IMR-90 (cell line): ENCODE measurements at regions not wholly inside any gene's neighbourhood (a gene's known extent, or its start where the extent isn't known, plus 50 kb on each side); places are given as distances from the start of the nearest gene placed in this dataset.

Experiments used
- ATAC-seq: fragments of 200-7000 bp; cut with Tn5 transposase; 2 replicates; pipeline ENCODE4 v1.9.1; 2020; ENCODE audit warnings: low read depth, mild to moderate bottlenecking, moderate library complexity
- BruUV-seq: library from RNA; stranded (reverse); fragments of 400-500 nt; replicated peaks from 2 replicates; lab custom pipeline; 2021; lab: Mats Ljungman, UMichigan
- CTCF ChIA-PET: fragments of 300-600 bp; formaldehyde crosslinking; extraction: SDS; loops from one replicate; lab custom pipeline; 2021; ENCODE audit warnings: antibody characterized with exemption; lab: Yijun Ruan, JAX
- POLR2A ChIA-PET: fragments of 300-600 bp; sonication (Branson Sonifier 250); formaldehyde crosslinking; loops from one replicate; lab custom pipeline; 2022; ENCODE audit warnings: antibody characterized with exemption; ENCODE audit not compliant: unreplicated experiment; lab: Charles Lee
- DNase-seq: peaks from one replicate; pipeline ENCODE4 v3.0.0; 2013
- H2AFZ ChIP-seq: replicated peaks from 2 replicates; pipeline ENCODE3; 2013; ENCODE audit warnings: low read length, mild to moderate bottlenecking; ENCODE audit not compliant: poor library complexity
- H2AK5ac ChIP-seq: 2 replicates; pipeline ENCODE4 v1.6.1; 2013; ENCODE audit warnings: low read depth, low read length, inconsistent platforms
- H2AK9ac ChIP-seq: replicated peaks from 2 replicates; pipeline ENCODE3; 2013; ENCODE audit warnings: mild to moderate bottlenecking, low read depth, low read length, moderate library complexity; ENCODE audit not compliant: poor library complexity
- H2BK120ac ChIP-seq: 2 replicates; pipeline ENCODE4 v1.6.1; 2013; ENCODE audit warnings: low read depth, low read length, inconsistent platforms
- H2BK15ac ChIP-seq: 3 replicates; pipeline ENCODE4 v1.6.1; 2013; ENCODE audit warnings: low read depth, low read length, inconsistent platforms
- H2BK20ac ChIP-seq: 2 replicates; pipeline ENCODE4 v1.6.1; 2013; ENCODE audit warnings: low read depth, mild to moderate bottlenecking, inconsistent platforms, low read length, moderate library complexity
- H2BK5ac ChIP-seq: 2 replicates; pipeline ENCODE4 v1.6.1; 2013; ENCODE audit warnings: mild to moderate bottlenecking, low read depth, low read length, inconsistent platforms; ENCODE audit not compliant: poor library complexity, severe bottlenecking
- H3K14ac ChIP-seq: replicated peaks from 2 replicates; pipeline ENCODE4 v1.6.1; 2013; ENCODE audit warnings: low read depth, low read length, inconsistent platforms
- H3K18ac ChIP-seq: 2 replicates; pipeline ENCODE4 v1.6.1; 2013; ENCODE audit warnings: low read depth, low read length, control low read depth
- H3K23ac ChIP-seq: 2 replicates; pipeline ENCODE4 v1.6.1; 2013; ENCODE audit warnings: low read depth, low read length, inconsistent platforms
- H3K27ac ChIP-seq: 2 replicates; pipeline ENCODE4 v1.5.1; 2013; ENCODE audit warnings: mild to moderate bottlenecking, control low read depth, low read length; ENCODE audit not compliant: insufficient read depth
- H3K27me3 ChIP-seq: 2 replicates; pipeline ENCODE4 v1.6.1; 2013; ENCODE audit warnings: low read length; ENCODE audit not compliant: control insufficient read depth, insufficient read depth
- H3K36me3 ChIP-seq: 2 replicates; pipeline ENCODE4 v1.6.1; 2013; ENCODE audit warnings: low read length, mixed read lengths; ENCODE audit not compliant: control insufficient read depth, insufficient read depth
- H3K4ac ChIP-seq: 2 replicates; pipeline ENCODE4 v1.6.1; 2013; ENCODE audit warnings: low read depth, low read length, inconsistent platforms
- H3K4me1 ChIP-seq: 2 replicates; pipeline ENCODE4 v1.6.1; 2013; ENCODE audit warnings: low read length, mixed read lengths; ENCODE audit not compliant: control insufficient read depth, insufficient read depth
- H3K4me2 ChIP-seq: 2 replicates; pipeline ENCODE4 v1.6.1; 2013; ENCODE audit warnings: low read depth, mild to moderate bottlenecking, control low read depth, low read length, moderate library complexity
- H3K4me3 ChIP-seq: 2 replicates; pipeline ENCODE4 v1.5.1; 2013; ENCODE audit warnings: low read depth, mild to moderate bottlenecking, control low read depth, low read length, moderate library complexity; ENCODE audit not compliant: insufficient read depth
- H3K56ac ChIP-seq: 2 replicates; pipeline ENCODE4 v1.6.1; 2013; ENCODE audit warnings: low read length, inconsistent platforms; ENCODE audit not compliant: insufficient read depth; ENCODE audit errors: extremely low read depth
- H3K79me1 ChIP-seq, 2 experiments: 2 replicates each; pipeline ENCODE4 v1.6.1; 2013; ENCODE audit warnings: low read length in 2 of 2, inconsistent platforms in 1 of 2, low read depth in 1 of 2
- H3K9ac ChIP-seq: 2 replicates; pipeline ENCODE4 v1.6.1; 2013; ENCODE audit warnings: low read depth, low read length, control low read depth
- H3K9me1 ChIP-seq: 2 replicates; pipeline ENCODE4 v1.6.1; 2013; ENCODE audit warnings: low read length, inconsistent platforms; ENCODE audit not compliant: insufficient read depth
- H3K9me3 ChIP-seq: 2 replicates; pipeline ENCODE4 v1.6.1; 2013; ENCODE audit warnings: low read length; ENCODE audit not compliant: control insufficient read depth, insufficient read depth
- H4K20me1 ChIP-seq: 2 replicates; pipeline ENCODE4 v1.6.1; 2013; ENCODE audit warnings: low read length, inconsistent platforms; ENCODE audit not compliant: insufficient read depth
- H4K5ac ChIP-seq: 2 replicates; pipeline ENCODE4 v1.6.1; 2013; ENCODE audit warnings: mild to moderate bottlenecking, low read depth, low read length, control low read depth
- H4K8ac ChIP-seq, 2 experiments: 2 replicates each; pipeline ENCODE4 v1.6.1; 2013; ENCODE audit warnings: low read depth in 2 of 2, low read length in 2 of 2, control low read depth in 1 of 2, inconsistent platforms in 1 of 2
- H4K91ac ChIP-seq: 2 replicates; pipeline ENCODE4 v1.6.1; 2013; ENCODE audit warnings: low read depth, low read length, inconsistent platforms; ENCODE audit not compliant: insufficient read depth
- BHLHE40 ChIP-seq: fragments of 150-350 bp; IDR thresholded peaks from 2 replicates; pipeline ENCODE4 v1.6.1; 2016; ENCODE audit warnings: mild to moderate bottlenecking, low read depth, low read length
- CEBPB ChIP-seq: IDR thresholded peaks from 2 replicates; pipeline ENCODE4 v1.6.1; 2012; ENCODE audit warnings: low read depth, low read length, improper control_type of control experiment
- CHD1 ChIP-seq: IDR thresholded peaks from 2 replicates; pipeline ENCODE4 v1.6.1; 2012; ENCODE audit warnings: low read depth, low read length, improper control_type of control experiment
- CTCF ChIP-seq: conservative IDR thresholded peaks from 2 replicates; pipeline ENCODE4 v1.5.1; 2012; ENCODE audit warnings: mild to moderate bottlenecking, low read depth, low read length, improper control_type of control experiment
- ELK1 ChIP-seq: fragments of 150-350 bp; IDR thresholded peaks from 2 replicates; pipeline ENCODE4 v1.6.1; 2016; ENCODE audit warnings: low read depth, mild to moderate bottlenecking, low read length, moderate library complexity, borderline replicate concordance
- FOS ChIP-seq: fragments of 150-350 bp; IDR thresholded peaks from 2 replicates; pipeline ENCODE4 v1.6.1; 2016; ENCODE audit warnings: low read depth, low read length
- MAFK ChIP-seq: IDR thresholded peaks from 2 replicates; pipeline ENCODE4 v1.6.1; 2012; ENCODE audit warnings: low read depth, low read length, improper control_type of control experiment
- MXI1 ChIP-seq: IDR thresholded peaks from 2 replicates; pipeline ENCODE4 v1.6.1; 2012; ENCODE audit warnings: low read depth, mild to moderate bottlenecking, low read length, moderate library complexity, borderline replicate concordance
- NFE2L2 ChIP-seq: fragments of 150-350 bp; IDR thresholded peaks from 2 replicates; pipeline ENCODE4 v1.6.1; 2016; ENCODE audit warnings: low read depth, mild to moderate bottlenecking, low read length
- POLR2A ChIP-seq: IDR thresholded peaks from 2 replicates; pipeline ENCODE4 v1.6.1; 2012; ENCODE audit warnings: mild to moderate bottlenecking, low read depth, low read length
- RCOR1 ChIP-seq: IDR thresholded peaks from 2 replicates; pipeline ENCODE4 v1.6.1; 2012; ENCODE audit warnings: mild to moderate bottlenecking, low read length, improper control_type of control experiment; ENCODE audit not compliant: insufficient replicate concordance
- RFX5 ChIP-seq: IDR thresholded peaks from 2 replicates; pipeline ENCODE4 v1.8.0; 2012; ENCODE audit warnings: low read depth, mild to moderate bottlenecking, low read length, moderate library complexity
- SMC3 ChIP-seq: fragments of 150-350 bp; IDR thresholded peaks from 2 replicates; pipeline ENCODE4 v1.6.1; 2016; ENCODE audit warnings: low read depth, mild to moderate bottlenecking, antibody characterized with exemption, low read length, moderate library complexity
- WGBS, 2 experiments: methylation state at CpG; one replicate each; pipeline versions ENCODE4 v1.1.5 to v1.1.7; 2013; ENCODE audit warnings: missing lambda C conversion rate in 2 of 2; ENCODE audit not compliant: insufficient read length in 1 of 2; ENCODE audit errors: extremely low coverage in 2 of 2; 5-methylcytosine and 5-hydroxymethylcytosine counted together
- dilution Hi-C: fragments of 300-500 bp; cut with HindIII; formaldehyde crosslinking; loops from one replicate; pipeline ENCODE4 v1.14.3; 2018; ENCODE audit warnings: low sequenced_read_pairs; ENCODE audit not compliant: unreplicated experiment
- in situ Hi-C: fragments of 300-500 bp; cut with MboI; formaldehyde crosslinking; loops from 3 replicates; pipeline ENCODE4 v1.14.3; 2019; ENCODE audit warnings: low sequenced_read_pairs, inconsistent platforms, mixed read lengths
- intact Hi-C: fragments of 100-400 bp; cut with micrococcal nuclease; formaldehyde crosslinking; loops from 2 replicates; pipeline ENCODE4 v1.10.0; 2022

- Histone ChIP-seq H3K14ac (no peak overlapping the region), H3K79me1 (no peaks in the 10 kb centered on the region), H3K4me2 (no peak overlapping the region), H3K36me3 (no peaks in the 10 kb centered on the region), H3K4ac (no peak overlapping the region), H3K4me1 (no peaks in the 10 kb centered on the region), H2AK9ac (no peak overlapping the region), H2AK5ac (no peak overlapping the region), H4K20me1 (no peaks in the 10 kb centered on the region), H3K27me3 (no peaks in the 10 kb centered on the region), H2AFZ (no peak overlapping the region), H3K18ac (no peak overlapping the region), H3K9me3 (no peaks in the 10 kb centered on the region), H3K9me1 (no peaks in the 10 kb centered on the region), H3K4me3 (no peak overlapping the region), H3K27ac (no peak overlapping the region), H3K23ac (no peak overlapping the region), H4K91ac (no peak overlapping the region), H2BK15ac (no peak overlapping the region), H2BK5ac (no peak overlapping the region), H2BK120ac (no peak overlapping the region), H3K56ac (no peak overlapping the region), H4K8ac (no peak overlapping the region), H2BK20ac (no peak overlapping the region), H3K9ac (no peak overlapping the region), H4K5ac (no peak overlapping the region)
- dilution Hi-C loops: no loop called here
- no peak for ATAC-seq
- WGBS, 2 experiments: no CpG with 5 or more reads among the region's 3 CpGs
- ChIA-PET POLR2A (no interaction called here), CTCF (interaction anchor here (0.6 to 1.2 kb wide), 3 partner anchors 13 to 1360 kb away, joined by 3 to 4 read pairs (median 3); no protein-coding TSS in a partner anchor)
- BruUV-seq: no TSS peak
- intact Hi-C loops: loop anchor here (1.0 to 5.0 kb wide), 3 partner anchors 580 to 1477 kb away; no protein-coding TSS in a partner anchor
- TF ChIP-seq CEBPB: no peak
- TF ChIP-seq BHLHE40: no peak
- TF ChIP-seq POLR2A: no peak
- TF ChIP-seq MAFK: no peak
- TF ChIP-seq CTCF: no peak
- no peak for TF ChIP-seq FOS
- TF ChIP-seq ELK1: no peak
- no peak for TF ChIP-seq NFE2L2
- TF ChIP-seq SMC3: no peak
- no peak for TF ChIP-seq MXI1
- TF ChIP-seq RFX5: no peak
- TF ChIP-seq CHD1: no peak
- no peak for TF ChIP-seq RCOR1
- DNase-seq: no peak
- in situ Hi-C loops: loop anchor here (10.0 to 25.0 kb wide), 2 partner anchors 1257 to 1480 kb away; no protein-coding TSS in a partner anchor
Observed at GRCh38 chr12:17642340-17642650, 447.7 kb downstream of the RERGL start.
